ENCODE measurements at regions not wholly inside any gene's neighbourhood (a gene's known extent, or its start where the extent isn't known, plus 50 kb on each side); places are given as distances from the start of the nearest gene placed in this dataset.

GRCh38 chr10:123496375-123496774 is 169.8 kb upstream of the GPR26 start:
- no peak for TF ChIP-seq MEIS1 (CRISPR knock-in tag; IDR thresholded peaks at IDR 0.05; ENCODE audit: borderline replicate concordance)
- no peak for TF ChIP-seq ZNF747 (CRISPR knock-in tag; IDR thresholded peaks at IDR 0.05; ENCODE audit: borderline replicate concordance)
- TF ChIP-seq FOXK2 (IDR thresholded peaks at IDR 0.05): no peak
- TF ChIP-seq, protein P1, sequence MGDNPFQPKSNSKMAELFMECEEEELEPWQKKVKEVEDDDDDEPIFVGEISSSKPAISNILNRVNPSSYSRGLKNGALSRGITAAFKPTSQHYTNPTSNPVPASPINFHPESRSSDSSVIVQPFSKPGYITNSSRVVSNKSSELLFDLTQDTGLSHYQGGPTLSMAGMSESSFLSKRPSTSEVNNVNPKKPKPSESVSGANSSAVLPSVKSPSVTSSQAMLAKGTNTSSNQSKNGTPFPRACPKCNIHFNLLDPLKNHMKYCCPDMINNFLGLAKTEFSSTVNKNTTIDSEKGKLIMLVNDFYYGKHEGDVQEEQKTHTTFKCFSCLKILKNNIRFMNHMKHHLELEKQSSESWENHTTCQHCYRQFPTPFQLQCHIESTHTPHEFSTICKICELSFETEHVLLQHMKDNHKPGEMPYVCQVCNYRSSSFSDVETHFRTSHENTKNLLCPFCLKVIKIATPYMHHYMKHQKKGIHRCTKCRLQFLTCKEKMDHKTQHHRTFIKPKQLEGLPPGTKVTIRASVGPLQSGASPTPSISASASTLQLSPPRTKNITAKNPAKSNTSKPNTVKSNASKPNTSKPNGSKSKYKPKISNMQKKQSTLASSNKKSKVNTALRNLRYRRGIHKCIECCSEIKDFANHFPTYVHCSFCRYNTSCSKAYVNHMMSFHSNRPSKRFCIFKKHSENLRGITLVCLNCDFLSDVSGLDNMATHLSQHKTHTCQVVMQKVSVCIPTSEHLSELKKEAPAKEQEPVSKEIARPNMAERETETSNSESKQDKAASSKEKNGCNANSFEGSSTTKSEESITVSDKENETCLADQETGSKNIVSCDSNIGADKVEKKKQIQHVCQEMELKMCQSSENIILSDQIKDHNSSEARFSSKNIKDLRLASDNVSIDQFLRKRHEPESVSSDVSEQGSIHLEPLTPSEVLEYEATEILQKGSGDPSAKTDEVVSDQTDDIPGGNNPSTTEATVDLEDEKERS (CRISPR knock-in tag; IDR thresholded peaks at IDR 0.05): no peak
- TF ChIP-seq ASH2L (IDR thresholded peaks at IDR 0.05; ENCODE audit: insufficient read length, low read depth, low read length): no peak
- no peak for TF ChIP-seq SOX5 (CRISPR knock-in tag; IDR thresholded peaks at IDR 0.05; ENCODE audit: borderline replicate concordance)
- TF ChIP-seq EZH2 (conservative IDR thresholded peaks at IDR 0.05; ENCODE audit: low read depth, low read length): no peak
- TF ChIP-seq HOXD1 (CRISPR knock-in tag; IDR thresholded peaks at IDR 0.05): no peak
- TF ChIP-seq PREB (CRISPR knock-in tag; IDR thresholded peaks at IDR 0.05): no peak
- no peak for TF ChIP-seq USF2 (IDR thresholded peaks at IDR 0.05; ENCODE audit: low read depth, low read length)
- no peak for TF ChIP-seq USF2 (CRISPR knock-in tag; IDR thresholded peaks at IDR 0.05; ENCODE audit: borderline replicate concordance)
- TF ChIP-seq, protein P2, sequence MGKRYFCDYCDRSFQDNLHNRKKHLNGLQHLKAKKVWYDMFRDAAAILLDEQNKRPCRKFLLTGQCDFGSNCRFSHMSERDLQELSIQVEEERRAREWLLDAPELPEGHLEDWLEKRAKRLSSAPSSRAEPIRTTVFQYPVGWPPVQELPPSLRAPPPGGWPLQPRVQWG (CRISPR knock-in tag; IDR thresholded peaks at IDR 0.05; ENCODE audit: borderline replicate concordance, low read depth): no peak
- no peak for TF ChIP-seq SP1 (IDR thresholded peaks at IDR 0.05)
- TF ChIP-seq SP1 (CRISPR knock-in tag; IDR thresholded peaks at IDR 0.05): no peak
- no peak for TF ChIP-seq PRDM4 (CRISPR knock-in tag; IDR thresholded peaks at IDR 0.05; ENCODE audit: borderline replicate concordance)
- TF ChIP-seq, protein P3, sequence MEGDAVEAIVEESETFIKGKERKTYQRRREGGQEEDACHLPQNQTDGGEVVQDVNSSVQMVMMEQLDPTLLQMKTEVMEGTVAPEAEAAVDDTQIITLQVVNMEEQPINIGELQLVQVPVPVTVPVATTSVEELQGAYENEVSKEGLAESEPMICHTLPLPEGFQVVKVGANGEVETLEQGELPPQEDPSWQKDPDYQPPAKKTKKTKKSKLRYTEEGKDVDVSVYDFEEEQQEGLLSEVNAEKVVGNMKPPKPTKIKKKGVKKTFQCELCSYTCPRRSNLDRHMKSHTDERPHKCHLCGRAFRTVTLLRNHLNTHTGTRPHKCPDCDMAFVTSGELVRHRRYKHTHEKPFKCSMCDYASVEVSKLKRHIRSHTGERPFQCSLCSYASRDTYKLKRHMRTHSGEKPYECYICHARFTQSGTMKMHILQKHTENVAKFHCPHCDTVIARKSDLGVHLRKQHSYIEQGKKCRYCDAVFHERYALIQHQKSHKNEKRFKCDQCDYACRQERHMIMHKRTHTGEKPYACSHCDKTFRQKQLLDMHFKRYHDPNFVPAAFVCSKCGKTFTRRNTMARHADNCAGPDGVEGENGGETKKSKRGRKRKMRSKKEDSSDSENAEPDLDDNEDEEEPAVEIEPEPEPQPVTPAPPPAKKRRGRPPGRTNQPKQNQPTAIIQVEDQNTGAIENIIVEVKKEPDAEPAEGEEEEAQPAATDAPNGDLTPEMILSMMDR (CRISPR knock-in tag; IDR thresholded peaks at IDR 0.05): no peak

All from HepG2 (cell line).